ENCODE measurements at regions not wholly inside any gene's neighbourhood (a gene's known extent, or its start where the extent isn't known, plus 50 kb on each side); places are given as distances from the start of the nearest gene placed in this dataset.

GRCh38 chr17:79539944-79540705 lies 70.7 kb downstream of the RBFOX3 start:
- DNase-seq: no peak

- no peak for DNase-seq
Measured at GRCh38 chr17:79538291-79538690, 72.6 kb downstream of the RBFOX3 start.

GRCh38 chr17:79537686-79538085 lies 73.2 kb downstream of the RBFOX3 start:
- DNase-seq: no peak

- DNase-seq: no peak
Measured at GRCh38 chr17:79537061-79537460, 73.8 kb downstream of the RBFOX3 start.

GRCh38 chr17:79536212-79536840 lies 74.5 kb downstream of the RBFOX3 start:
- DNase-seq: no peak

- no peak for DNase-seq
Measured at GRCh38 chr17:79535728-79536025, 75.2 kb downstream of the RBFOX3 start.

- DNase-seq: no peak
Measured at GRCh38 chr17:79534851-79535727, 75.8 kb downstream of the RBFOX3 start.

- DNase-seq: no peak
Measured at GRCh38 chr17:79534111-79534510, 76.7 kb downstream of the RBFOX3 start.

GRCh38 chr17:79533116-79533515 lies 77.7 kb downstream of the RBFOX3 start:
- DNase-seq: no peak

- DNase-seq: no peak
Measured at GRCh38 chr17:79532107-79532790, 78.6 kb downstream of the RBFOX3 start.

GRCh38 chr17:79531191-79532095 lies 79.4 kb downstream of the RBFOX3 start:
- DNase-seq: no peak

GRCh38 chr17:79530361-79531105 lies 80.3 kb downstream of the RBFOX3 start:
- DNase-seq: no peak

GRCh38 chr17:79529661-79530081 lies 81.2 kb downstream of the RBFOX3 start:
- DNase-seq: no peak

- DNase-seq: no peak
Measured at GRCh38 chr17:79528592-79529125, 82.2 kb downstream of the RBFOX3 start.

GRCh38 chr17:79527306-79527705 lies 83.5 kb downstream of the RBFOX3 start:
- DNase-seq: no peak

- no peak for DNase-seq
Measured at GRCh38 chr17:79525793-79526677, 84.8 kb downstream of the RBFOX3 start.

- DNase-seq: no peak
Measured at GRCh38 chr17:79524213-79525187, 86.4 kb downstream of the RBFOX3 start.

- DNase-seq: no peak
Measured at GRCh38 chr17:79522414-79522813, 88.4 kb downstream of the RBFOX3 start.

GRCh38 chr17:79521225-79521624 lies 89.6 kb downstream of the RBFOX3 start:
- DNase-seq: no peak
